ENCODE measurements at regions not wholly inside any gene's neighbourhood (a gene's known extent, or its start where the extent isn't known, plus 50 kb on each side); places are given as distances from the start of the nearest gene placed in this dataset.
"Not testable (repeated sequence)": the region's sequence is repeated elsewhere in the genome, so short reads cannot be mapped to it uniquely, and the experiment has no call there.

DNA sequence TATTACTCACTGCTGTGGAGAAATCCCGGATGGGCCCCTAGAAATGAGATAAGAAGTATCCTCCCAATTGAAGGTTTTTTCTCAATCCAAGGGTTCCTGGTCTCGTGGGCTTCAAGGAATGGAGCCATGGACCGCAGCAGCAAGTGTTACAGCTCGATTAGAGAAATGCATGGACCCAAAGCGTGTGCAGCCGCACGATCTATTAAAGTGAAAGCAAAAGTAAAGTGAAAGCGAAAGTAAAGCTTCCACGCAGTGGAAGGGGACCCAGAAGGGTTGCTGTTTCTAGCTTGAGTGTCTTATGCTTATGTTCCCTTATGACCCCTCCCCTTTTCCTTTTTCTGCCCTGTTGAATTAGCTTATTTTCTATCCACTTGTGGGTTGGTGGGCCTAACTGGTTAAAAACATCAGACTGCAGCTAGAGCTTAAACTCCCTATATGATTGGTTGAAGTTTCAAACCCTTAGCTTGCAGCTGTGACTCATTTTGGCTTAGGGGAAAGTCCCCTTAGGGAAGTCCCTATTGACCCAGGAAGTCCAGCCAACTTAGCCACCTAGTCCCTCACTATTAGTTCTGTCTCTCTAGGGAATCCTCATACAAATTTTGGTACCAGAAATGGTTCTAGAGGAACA is 1111.8 kb downstream of the TAF11L14 start:
- peak; percentile 64 for DNase-seq

DNA sequence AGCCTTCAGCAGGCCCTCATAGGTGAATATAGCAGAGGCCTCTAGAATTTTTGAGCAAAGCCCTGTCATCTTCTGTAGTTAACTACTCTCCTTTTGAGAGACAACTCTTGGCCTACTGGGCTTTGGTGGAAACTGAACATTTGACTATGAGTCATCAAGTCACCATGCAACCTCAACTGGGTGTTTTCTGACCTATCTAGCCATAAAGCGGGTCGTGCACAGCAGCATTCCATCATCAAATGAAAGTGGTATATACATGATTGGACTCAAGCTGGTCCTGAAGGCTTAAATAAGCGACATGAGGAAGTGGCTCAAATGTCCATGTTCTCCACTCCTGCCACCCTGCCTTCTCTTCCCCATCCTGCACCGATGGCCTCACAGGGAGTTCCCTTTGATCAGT is 1115.5 kb downstream of the TAF11L14 start:
- DNase-seq = no peak

DNA sequence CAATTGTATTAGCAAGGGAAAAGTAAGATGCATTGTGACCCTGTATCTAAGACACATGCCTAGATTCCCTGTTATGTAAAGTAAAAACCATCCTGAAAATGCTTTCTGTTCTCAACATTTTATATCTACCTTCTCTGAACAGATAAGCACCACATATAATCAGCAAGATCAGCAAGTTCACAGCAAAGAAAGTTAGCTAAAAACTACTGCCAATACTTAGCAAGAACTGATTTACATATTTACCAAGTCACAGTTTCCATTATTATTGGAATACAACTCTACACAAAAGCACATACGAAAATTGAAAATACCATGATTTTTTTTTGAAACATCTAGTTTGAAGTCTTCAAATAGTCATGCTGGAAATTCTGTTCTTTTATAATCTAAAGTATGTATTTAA is 1118.1 kb downstream of the TAF11L14 start:
- no peak for DNase-seq

DNA sequence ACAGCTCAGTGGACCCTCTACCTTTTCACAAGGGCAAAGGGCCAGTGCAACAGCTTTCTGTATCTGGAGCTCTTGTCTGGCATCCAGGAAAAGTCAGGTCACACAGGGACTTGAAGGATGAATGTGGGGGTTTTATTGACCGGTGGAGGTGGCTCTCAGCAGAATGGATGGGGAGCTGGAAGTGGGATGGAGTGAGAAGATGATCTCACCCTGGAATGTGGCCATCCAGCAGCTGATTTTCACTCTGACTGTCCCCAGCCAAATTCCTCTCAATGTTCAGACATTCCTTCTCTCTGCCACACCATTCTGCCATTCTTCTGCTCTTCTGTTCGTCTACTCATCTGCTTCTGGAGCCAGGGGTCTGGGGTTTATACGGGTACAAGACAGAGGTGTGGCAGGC is 1119.9 kb downstream of the TAF11L14 start:
- DNase-seq = no peak

DNA sequence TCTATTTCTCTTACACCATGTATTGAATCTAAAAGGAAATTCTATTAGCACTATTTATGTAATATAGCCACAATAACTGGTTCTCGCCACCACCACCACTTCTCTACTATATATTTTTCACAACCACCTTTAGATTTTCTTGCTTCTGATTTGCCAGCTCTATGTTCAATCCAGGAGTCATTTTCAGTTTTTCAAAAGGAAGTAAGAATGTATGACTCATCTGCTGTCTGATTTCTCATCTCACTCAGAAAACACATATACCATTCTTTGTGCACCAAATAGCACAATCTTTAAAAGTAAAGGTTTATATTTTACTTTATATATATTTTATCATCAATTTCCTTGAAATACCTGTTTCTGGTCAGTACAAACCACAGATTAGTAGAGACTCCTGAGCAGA is 1127.5 kb downstream of the TAF11L14 start:
- DNase-seq = no peak

DNA sequence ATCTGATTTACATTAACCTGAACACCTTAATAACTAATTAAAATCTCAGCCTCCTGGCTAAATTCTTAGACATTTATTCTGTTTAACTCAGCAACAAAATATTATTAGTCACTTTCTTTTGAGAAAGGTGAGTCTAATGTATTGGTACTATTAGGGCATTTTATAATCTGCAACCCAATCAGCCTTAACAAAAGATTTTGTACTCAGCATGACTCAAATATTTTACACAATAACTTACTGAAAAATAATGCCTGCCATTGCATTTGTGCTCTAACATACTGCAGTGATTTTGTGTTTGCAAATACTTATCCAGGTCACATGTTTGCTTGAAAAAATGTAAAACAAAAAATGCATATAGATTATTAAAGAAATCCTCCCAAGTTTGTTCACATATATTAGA is 1129.9 kb downstream of the TAF11L14 start:
- no peak for DNase-seq

DNA sequence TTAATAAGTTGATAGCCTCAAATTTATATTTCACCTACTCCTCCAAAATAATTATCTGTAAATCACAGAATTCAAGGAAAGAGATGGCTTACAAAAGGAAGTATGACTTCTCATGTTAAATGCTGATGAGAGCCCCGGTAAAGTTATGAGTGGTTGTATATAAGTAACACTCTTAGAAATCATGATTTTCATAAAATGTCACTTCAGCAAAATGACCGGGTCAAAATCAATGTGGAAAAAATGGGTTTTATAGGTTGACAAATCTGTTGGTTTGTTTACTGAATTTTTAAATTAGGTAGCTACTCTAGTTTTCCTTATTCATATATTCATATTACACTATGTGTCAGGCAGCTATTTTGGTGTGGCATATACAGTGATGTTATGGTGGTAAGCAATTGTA is 1131.0 kb downstream of the TAF11L14 start:
- DNase-seq = no peak

DNA sequence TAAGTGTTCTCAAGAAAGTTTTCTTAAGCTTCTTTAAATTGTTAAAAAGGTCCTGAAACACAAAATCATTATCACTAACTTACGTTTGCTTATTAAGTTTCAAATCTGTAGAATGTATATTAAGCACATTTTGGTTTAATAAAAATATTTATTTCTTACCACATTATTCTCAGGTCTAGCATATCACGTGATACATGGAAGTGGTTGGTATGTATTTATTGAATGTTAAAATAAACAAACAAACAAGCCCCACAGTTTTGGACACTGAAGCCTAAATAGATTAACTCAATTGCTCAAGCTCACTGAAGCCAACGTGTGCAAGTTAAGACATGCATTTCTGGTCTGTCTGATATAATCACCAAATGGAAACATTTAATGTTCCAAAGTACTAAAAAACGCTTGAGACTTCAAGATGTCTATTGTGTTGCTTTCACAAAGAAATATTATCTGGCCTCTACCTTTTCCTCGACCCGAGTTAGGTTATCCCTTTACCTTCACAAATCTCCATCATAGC is 1136.9 kb downstream of the TAF11L14 start:
- DNase-seq = no peak

DNA sequence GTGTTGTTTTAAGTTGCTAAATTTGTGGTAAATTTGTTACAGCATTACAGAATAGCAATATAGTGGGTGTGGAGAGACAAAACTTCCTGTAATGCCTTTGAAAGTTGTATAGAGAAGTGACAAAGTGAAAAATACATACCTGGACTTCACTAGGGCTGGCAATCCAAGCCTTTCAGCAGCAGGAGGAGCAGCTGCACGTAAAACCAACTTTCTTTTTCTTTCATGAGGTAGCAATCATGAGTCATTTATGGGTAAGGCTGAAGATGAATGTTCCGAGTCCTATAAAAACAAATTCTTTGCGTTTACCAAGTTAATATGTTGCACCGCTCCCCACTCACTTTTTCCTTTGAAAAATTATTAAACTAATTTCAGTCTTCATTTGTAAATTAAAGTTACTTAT is 1138.2 kb downstream of the TAF11L14 start:
- no peak for DNase-seq

DNA sequence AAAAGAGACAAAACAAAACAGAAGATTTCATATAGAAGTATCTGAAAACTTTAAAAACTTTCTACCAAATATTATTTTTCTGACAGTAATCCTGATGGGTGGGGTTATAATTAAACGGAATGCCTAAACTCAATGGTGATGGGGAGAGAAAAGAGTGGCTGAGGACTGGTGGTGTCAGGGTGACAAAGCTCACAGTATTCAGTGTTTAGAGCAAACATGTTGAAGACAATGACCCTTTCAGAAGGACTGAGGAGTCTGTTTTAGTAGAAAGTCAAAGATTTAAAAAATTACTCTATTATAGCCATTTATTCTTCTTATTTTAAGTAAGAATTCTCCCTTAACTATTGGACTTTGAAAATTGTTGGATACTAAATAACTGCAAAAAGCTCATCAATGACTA is 1144.0 kb downstream of the TAF11L14 start:
- DNase-seq = no peak

DNA sequence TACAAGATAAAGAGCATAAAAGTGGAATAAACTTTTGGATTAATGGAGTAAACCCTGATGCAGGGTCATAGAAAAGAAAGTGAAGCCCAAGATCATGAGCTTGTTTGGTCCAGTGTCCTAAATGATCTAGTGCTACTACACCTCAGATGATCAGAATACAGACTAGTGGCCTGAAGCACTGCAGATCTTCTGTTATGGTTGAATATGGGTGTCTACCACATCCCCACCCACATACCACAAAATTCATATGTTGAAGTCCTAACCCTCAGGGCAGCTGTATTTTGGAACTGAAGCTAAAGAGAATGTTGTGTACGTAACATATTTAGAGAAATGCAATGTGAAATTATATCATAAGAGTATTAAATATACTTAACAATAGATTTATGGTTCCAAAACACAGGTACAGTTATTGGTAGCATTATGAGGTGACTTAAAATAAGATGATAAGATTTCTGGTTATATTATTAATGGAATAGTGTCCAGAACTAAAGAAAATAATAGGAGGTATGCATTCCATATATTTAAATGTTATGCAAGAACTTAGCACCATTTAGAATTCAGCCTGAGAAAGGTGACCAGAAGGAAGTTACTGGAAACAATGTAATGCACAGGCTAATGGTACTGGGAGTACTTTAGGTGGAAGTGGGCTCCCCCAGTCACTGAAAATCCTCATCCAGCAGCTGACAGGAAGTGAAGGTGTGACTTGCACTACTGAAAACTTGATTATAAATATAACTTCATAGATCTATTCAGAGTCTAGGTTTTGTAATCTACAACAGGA is 1155.1 kb downstream of the TAF11L14 start:
- no peak for DNase-seq

DNA sequence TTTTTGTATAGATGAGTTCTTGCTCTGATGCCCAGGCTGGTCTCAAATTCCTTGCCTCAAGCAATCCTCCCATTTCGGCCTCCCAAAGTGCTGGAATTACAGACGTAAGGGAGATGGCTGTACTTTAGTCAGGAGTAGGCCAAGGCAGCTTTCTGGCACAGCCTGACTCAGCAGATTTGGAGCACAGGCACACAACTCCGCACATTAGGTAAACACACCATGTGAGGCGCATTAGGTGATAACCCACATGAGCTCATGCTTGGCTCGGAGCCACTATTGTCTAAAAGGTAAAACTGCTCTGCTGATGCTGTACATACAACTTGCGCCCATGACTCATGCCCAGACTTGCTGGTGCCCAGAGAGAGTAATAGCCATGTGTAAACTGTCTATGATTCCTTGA is 1157.9 kb downstream of the TAF11L14 start:
- DNase-seq = no peak

DNA sequence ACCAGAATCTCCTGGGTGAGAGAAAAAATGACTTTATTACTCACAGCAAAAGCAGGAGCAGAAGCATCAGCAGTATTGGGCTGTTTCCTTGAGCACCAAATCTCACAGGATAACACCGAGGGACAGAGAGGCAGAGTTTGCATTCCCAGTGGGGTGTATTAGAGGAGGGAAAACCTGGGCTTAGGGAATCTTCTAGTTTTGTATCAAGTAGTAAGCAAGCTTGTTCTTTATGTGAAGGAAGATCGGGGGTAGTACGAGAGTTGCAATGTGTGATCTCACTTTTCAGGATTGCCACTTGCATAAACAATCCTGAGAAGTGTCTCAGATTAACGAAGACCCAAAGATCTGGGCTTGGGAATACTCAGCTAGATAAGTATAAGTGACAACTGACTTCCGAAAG is 1163.0 kb downstream of the TAF11L14 start:
- DNase-seq = no peak

DNA sequence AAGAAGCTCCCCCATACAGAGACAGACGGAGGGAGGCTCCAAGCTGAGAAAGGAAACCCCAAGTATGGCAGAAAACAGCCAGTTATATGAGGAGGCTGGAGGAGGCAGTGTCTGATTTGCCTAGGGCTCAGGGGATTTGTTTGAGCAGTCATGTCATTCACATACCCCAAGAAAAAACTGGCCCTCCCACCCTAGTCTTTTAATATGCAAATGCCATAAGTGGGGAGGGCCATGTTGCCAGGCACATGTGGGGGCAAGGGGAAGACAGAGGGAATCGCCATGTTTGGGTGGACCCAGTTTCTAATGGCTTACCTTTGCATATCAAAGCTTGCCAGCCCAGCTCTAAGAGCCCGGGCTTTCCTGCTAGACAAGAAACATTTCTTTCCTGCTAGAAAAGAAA is 1163.8 kb downstream of the TAF11L14 start:
- no peak for DNase-seq

DNA sequence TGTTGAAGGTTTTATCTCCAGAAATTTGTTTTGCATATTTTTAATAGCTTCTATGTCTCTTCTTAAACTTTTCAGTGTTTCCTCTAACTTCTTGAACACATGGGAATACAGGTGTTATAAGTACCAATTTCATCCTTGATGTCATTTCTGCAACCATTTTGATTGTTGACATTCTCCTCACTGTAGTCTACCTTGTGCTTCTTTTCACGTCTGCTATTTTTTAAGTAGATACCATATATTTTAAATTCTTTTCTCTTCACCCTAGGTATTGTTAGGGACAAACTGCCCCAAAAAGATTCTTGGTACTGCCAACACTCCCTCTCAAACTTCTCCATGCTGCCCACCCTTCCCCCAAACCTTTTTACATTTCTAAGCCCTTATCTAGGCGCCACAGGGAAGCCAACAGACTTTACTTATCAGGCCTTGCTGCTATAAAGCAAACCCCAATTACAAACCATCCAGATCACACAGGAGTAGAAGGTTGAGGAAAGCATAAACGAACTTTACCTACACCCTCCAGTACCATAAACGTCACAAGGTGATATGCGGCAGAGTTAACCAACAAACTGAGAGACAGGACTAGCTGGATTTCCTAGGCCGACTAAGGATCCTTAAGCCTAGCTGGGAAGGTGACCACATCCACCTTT is 1165.3 kb downstream of the TAF11L14 start:
- no peak for DNase-seq

DNA sequence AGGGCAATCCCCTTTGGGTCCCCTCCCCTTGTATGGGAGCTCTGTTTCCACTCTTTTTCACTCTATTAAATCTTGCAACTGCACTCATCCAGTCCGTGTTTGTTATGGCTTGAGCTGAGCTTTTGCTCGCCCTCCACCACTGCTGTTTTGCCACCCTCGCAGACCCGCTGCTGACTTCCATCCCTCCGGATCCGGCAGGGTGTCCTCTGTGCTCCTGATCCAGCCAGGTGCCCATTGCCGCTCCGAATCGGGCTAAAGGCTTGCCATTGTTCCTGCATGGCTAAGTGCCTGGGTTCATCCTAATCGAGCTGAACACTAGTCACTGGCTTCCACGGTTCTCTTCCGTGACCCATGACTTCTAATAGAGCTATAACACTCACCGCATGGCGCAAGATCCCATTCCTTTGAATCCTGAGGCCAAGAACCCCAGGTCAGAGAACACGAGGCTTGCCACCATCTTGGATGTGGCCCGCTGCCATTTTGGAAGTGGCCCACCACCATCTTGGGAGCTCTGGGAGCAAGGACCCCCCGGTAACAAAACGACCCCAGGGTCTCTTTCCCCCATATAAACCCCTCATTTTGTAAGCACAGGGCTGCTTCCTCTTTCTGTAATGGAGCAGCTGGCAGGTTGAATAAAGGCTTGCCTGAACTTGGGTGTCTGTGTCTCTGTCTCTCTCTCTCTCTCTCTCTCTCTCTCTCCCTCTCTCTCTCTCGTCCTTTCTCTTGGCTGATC is 1166.2 kb downstream of the TAF11L14 start:
- DNase-seq = no peak

DNA sequence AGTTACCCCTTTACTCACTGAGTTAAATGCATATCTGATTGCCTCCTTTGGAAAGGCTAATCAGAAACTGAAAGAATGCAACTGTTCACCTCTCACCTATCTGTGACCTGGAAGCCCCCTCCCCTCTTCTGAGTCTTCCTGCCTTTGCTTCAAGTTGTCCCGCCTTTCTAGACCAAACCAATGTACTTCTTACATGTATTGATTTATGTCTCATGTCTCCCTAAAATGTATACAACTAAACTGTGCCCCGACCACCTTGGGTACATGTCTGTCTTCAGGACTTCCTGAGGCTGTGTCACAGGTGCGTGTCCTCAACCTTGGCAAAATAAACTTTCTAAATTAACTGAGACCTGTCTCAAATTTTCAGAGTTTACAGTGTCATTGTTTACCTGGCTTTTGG is 1167.2 kb downstream of the TAF11L14 start:
- DNase-seq = not testable (repeated sequence)

DNA sequence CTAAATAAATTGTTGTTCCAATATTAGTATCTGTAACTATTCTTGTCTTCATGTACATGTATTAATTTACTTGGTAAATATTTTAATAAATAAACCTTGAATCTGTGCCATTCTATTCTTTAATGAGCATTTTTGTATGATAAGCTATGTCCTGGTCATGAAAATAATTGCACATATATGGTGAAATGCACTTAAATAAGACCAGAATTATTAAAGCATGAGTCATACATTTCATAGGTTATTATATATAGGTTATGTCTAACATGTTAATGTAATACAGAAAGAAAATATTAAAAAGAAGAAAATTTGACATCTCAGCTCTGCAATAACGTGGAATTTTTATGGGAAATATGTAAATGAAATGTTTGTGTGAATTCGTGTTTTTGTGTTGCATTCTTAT is 1168.1 kb downstream of the TAF11L14 start:
- DNase-seq = no peak

DNA sequence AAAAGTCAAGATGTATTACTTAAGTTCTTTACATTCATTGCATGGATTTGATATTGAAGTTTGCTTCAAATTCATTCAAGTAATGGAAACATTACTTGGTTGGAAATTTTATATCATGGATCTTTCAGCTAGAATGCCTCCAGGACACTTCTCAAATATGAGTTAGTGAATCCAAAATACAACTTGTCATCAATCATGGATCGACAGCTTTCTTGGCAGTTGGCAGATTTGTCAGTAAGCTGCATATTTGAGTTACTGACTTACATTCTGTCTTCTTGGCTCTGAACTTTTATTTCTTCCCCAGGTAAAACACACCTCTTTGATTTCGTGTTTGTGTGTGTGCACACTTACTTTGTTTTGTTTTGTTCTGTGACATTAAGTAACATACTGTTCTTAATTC is 1171.1 kb downstream of the TAF11L14 start:
- DNase-seq = no peak

DNA sequence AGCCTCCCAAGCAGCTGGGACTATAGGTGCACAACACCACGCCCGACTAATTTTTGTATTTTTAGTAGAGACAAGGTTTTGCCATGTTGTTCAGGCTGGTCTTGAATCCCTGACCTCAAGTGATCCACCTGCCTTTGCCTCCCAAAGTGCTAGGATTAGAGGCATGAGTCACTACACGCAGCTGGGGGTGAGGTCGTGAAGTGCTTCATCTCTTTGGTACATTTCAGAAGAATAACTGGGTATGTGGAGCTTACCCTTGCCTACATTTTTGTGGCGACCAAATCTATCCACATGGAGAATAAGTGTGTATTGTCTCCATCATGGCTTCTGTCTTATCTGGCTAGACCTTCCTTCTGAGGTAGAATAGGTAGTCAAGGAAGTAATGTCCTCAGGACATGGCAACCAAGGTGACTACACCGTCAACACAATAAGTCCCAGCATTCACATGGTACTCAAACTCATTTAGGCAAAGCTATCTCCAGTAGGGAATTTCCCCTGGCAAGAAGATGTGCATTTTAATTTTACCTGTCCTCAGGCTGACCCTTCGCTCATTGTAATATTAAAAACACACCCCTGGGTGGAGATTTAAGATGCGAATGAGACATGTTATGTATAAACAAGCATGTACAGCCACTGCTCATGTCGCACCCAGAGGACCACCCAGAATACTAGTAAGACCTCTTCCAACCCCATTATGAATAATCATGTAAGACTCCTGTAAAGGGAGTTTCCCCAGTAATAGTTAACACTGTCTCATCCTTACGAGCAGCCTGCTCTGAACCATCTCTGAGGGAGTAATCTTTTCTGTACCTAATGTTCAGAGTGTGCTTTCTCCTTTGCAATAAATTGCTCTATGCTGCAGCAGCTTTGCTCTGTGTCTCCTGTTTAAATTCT is 1173.2 kb downstream of the TAF11L14 start:
- DNase-seq = no peak

DNA sequence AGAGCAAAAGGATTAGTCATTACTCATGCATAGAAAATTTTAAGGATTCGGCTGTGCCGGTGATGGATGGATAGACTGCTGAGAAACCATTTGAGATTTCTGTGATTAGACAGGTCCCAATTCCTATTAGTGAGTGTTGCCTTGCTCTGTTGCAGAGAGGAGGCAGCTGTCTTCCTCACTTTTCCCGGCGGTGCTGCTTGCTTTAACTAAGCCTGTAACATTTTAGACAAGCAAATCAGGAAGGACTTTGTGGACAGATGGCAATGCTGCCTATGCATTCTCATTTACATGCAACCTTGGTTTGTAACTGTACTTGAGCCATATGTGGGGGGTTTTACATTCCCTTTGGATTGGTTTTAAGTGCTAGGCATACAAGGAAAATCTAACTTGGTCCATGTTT is 1176.3 kb downstream of the CDH18 start:
- DNase-seq = no peak

DNA sequence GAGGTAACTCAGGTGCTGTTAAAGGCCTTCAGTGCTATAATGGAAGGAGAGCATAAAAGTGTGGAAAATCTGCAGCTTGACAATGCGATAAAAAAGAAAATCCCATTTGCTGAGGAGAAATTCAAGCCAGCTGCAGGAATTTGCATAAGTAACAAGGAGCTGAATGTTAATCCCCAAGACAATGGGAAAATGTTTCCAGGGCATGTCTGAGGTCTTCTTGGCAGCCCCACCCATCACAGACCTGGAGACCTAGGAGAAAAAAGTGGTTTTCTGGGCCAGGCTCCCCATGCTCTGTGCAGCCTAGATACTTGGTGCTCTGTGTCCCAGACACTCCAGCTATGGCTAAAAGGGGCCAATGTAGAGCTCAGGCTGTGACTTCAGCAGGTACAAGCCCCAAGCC is 1159.6 kb downstream of the CDH18 start:
- no peak for DNase-seq

Data from DMS79 treated with DMSO at 0.1 percent for 48 hours (cell line).